HAP-1 (cell line): ENCODE measurements at regions not wholly inside any gene's neighbourhood (a gene's known extent, or its start where the extent isn't known, plus 50 kb on each side); places are given as distances from the start of the nearest gene placed in this dataset.
"Not testable (repeated sequence)": the region's sequence is repeated elsewhere in the genome, so short reads cannot be mapped to it uniquely, and the experiment has no call there.

Source experiments
- DNase-seq, 2 experiments: peaks; one replicate each; pipeline ENCODE4 v3.0.0-alpha.2; 2016 to 2020; ENCODE audit warnings: low spot score in 2 of 2
- H3K27me3 ChIP-seq: fragments of 250-450 bp; sonication (Bioruptor Pico); 2 replicates; pipeline ENCODE4 v1.5.1; 2020; ENCODE audit warnings: low read depth, mild to moderate bottlenecking, moderate library complexity
- H3K36me3 ChIP-seq: fragments of 250-450 bp; sonication (Bioruptor Pico); replicated peaks from 2 replicates; pipeline ENCODE4 v1.5.1; 2020; ENCODE audit warnings: mild to moderate bottlenecking
- H3K4me1 ChIP-seq: fragments of 250-450 bp; sonication (Bioruptor Pico); 2 replicates; pipeline ENCODE4 v1.5.1; 2020; ENCODE audit warnings: mild to moderate bottlenecking
- H3K4me3 ChIP-seq: fragments of 250-450 bp; sonication (Bioruptor Pico); 2 replicates; pipeline ENCODE4 v1.5.1; 2020; ENCODE audit warnings: mild to moderate bottlenecking, moderate library complexity
- H3K9me3 ChIP-seq: fragments of 250-450 bp; sonication (Bioruptor Pico); 2 replicates; pipeline ENCODE4 v1.5.1; 2020; ENCODE audit warnings: mild to moderate bottlenecking, moderate library complexity
- in situ Hi-C: fragments of 300-500 bp; cut with MboI; formaldehyde crosslinking; loops from 3 replicates; pipeline ENCODE4 v1.14.3; 2020; ENCODE audit warnings: low sequenced_read_pairs, inconsistent platforms, mixed read lengths

DNA sequence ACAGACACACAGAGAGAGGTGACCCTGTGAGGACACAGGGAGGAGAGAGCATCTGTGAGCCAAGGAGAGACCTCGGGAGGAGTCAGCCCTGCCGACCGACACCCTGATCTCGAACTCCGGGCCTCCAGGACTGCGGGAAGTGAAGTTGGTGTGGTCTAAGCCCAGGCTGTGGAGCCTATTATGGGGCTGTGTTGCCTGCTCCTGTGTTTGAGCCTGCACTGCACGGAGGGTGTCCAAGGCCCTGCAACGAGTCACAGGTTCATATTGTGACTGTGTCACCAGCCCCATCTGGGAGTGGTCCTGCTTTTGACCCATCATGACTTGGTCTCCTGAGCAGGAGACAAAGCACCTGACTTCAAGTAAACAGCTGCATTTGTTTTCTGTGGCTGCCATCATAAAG is 186.0 kb upstream of the AJAP1 start:
- in situ Hi-C loops, result no loop called here
- H3K27me3 ChIP-seq, result no peaks in the 10 kb centered on the region
- no peak overlapping the region for H3K4me3 ChIP-seq
- no peaks in the 10 kb centered on the region for H3K9me3 ChIP-seq
- H3K4me1 ChIP-seq, result no peaks in the 10 kb centered on the region
- no peak for DNase-seq
- H3K36me3 ChIP-seq, result no peaks in the 10 kb centered on the region

DNA sequence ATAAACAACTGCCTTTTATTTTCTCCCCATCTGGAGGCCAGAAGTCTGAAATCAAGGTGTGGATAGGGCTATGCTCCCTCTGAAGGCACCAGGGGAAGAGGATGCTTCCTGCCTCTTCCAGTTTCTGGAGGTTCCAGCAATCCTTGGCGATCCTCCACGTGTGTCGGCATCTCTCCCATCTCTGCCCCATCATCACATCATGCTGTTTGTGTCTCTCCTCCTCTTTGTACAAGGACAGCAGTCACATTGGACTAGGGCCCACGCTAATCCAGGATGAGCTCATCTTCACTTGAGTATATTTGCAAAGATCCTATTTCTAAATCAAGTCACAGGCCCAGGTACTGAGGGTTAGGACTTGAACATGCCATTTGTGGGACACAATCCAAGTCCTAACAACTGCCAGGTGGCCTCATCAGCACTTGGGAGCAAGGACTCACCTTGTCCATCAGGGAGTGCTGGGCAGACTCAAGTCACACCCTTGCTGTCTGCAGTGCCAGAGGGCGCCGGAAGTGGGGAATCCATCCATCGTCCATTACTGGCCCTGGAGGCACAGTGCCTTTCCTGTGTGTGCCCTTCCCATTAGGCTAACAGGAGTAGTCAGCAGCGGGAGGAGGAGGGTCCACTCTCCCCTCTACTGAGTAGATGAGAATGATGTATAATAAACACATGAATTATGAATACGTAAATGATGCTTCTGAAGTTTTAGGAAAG is 185.4 kb upstream of the AJAP1 start:
- Histone ChIP-seq H3K4me1 (no peaks in the 10 kb centered on the region), H3K27me3 (no peaks in the 10 kb centered on the region), H3K4me3 (no peak overlapping the region), H3K9me3 (no peaks in the 10 kb centered on the region), H3K36me3 (no peaks in the 10 kb centered on the region)
- DNase-seq, result no peak
- in situ Hi-C loops, result no loop called here

DNA sequence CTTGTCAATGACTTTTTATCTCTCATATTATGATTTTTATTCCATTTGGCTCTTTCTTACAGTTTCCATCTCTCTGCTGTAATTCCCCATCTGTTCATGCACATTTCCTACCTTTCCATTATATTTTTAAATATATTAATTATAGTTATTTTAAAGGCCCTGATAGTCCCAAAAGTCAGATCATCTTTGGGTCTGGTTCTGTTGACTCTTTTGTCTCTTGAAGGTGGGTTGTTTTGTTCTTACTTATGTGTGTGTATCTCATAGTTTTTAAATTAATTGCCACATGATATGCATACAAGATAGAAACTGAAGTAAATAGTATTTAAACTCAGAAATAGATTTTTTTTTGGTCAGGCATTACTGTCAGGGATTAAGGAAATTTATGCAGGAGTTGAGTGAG is 178.0 kb upstream of the AJAP1 start:
- H3K4me1 ChIP-seq, result no peaks in the 10 kb centered on the region
- H3K36me3 ChIP-seq, result no peaks in the 10 kb centered on the region
- in situ Hi-C loops, result no loop called here
- DNase-seq, result no peak
- no peaks in the 10 kb centered on the region for H3K27me3 ChIP-seq
- no peak overlapping the region for H3K4me3 ChIP-seq
- no peaks in the 10 kb centered on the region for H3K9me3 ChIP-seq

DNA sequence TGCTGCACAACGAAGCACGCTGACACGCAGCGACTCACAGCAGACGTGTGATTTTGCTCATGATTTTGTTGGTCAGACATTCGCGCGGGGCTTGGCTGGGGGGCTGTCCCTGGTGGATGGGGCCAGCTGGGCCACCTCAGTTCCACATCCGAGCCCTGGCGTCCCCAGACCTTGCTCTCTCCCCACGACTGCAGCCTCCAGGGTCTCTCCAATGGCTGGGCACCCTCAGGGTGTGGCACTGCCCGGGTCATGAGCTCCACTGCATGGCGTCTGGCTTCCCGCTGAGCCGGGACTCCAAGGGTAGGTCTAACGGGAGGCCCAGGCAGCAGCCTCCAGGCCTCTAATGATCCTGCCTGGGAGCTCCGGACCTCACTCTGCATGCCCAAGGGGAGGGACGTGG is 173.0 kb upstream of the AJAP1 start:
- in situ Hi-C loops, result no loop called here
- no peaks in the 10 kb centered on the region for H3K9me3 ChIP-seq
- no peaks in the 10 kb centered on the region for H3K36me3 ChIP-seq
- no peaks in the 10 kb centered on the region for H3K4me1 ChIP-seq
- no peaks in the 10 kb centered on the region for H3K27me3 ChIP-seq
- DNase-seq, result no peak
- H3K4me3 ChIP-seq, result no peak overlapping the region

DNA sequence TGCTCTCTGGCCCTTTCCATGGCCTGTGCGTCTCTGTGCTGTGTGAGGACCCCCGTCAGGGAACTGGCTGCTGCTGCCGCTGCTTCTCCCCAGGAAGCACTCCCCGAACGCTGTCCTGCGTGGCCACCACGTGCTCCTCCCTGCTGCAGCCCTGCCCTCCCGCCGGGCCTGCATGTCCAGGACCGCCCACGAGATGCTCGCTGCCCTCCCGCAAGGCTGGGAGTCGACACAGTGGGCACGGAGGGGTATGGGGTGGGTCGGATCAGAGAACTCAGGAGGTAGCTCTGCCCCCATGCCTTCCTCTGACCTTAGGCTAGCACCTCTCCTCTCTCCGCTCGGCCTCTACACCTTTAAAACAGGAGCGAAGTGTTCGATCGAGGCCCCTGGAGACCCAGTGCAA is 171.9 kb upstream of the AJAP1 start:
- no peaks in the 10 kb centered on the region for H3K9me3 ChIP-seq
- H3K36me3 ChIP-seq, result no peaks in the 10 kb centered on the region
- no peak for DNase-seq
- H3K4me3 ChIP-seq, result no peak overlapping the region
- H3K4me1 ChIP-seq, result no peaks in the 10 kb centered on the region
- in situ Hi-C loops, result no loop called here
- H3K27me3 ChIP-seq, result no peaks in the 10 kb centered on the region

DNA sequence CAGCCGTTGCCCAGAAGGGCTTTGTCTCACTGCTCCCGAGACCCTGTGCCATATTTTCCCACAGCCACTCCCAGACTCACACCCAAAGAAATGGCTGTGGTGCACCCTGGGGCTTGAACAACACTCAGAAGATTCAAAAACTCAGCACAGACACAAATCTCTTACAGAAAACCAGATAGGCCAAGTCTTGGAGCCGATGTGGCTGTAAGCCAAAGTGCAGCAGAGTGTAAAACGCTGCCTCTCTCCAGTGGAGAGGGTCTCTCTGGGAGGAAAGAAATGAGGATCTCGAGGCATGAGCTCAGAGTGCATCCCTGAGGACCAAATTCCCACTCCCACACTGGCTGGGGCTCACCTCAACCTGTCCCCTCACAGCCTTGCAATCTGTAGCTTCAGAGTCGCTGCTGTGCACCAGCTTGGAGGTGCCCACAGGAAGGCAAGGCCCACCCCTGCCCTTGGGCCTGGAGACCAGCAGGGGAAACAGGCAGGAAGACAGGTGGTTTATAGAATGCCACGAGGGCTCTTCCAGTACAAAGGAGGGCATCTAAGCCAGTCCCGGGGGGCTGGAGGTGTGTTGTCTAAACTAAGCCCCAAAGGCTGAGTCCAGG is 171.3 kb upstream of the AJAP1 start:
- in situ Hi-C loops, result no loop called here
- no peak for DNase-seq
- no peaks in the 10 kb centered on the region for H3K27me3 ChIP-seq

DNA sequence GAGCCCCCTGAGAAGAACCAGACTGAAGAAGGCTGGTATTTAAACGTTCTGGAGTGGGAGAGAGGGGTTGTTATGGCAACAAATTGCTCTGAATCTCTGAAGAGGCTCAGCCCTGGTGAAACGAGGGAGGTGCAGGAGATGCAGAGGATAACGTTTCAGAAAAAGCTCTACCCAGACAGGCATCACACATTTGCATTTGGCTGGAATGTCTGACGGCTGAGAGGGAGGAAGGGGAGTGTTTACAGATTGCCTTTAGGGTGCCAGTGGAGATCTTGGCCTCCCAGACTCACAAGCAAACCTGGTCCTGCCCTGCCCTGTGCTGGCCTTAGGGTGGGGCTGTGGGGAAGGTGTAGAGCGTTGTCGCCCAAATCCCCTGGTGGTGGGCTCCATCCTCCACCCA is 169.0 kb upstream of the AJAP1 start:
- Histone ChIP-seq H3K4me1 (no peaks in the 10 kb centered on the region), H3K36me3 (no peaks in the 10 kb centered on the region), H3K27me3 (no peaks in the 10 kb centered on the region), H3K4me3 (no peak overlapping the region), H3K9me3 (no peaks in the 10 kb centered on the region)
- DNase-seq, result no peak
- in situ Hi-C loops, result no loop called here

More for the DNA sequence above, 171.3 kb upstream of the AJAP1 start:
- Histone ChIP-seq H3K4me3 (no peak overlapping the region), H3K4me1 (no peaks in the 10 kb centered on the region), H3K9me3 (no peaks in the 10 kb centered on the region), H3K36me3 (no peaks in the 10 kb centered on the region)

DNA sequence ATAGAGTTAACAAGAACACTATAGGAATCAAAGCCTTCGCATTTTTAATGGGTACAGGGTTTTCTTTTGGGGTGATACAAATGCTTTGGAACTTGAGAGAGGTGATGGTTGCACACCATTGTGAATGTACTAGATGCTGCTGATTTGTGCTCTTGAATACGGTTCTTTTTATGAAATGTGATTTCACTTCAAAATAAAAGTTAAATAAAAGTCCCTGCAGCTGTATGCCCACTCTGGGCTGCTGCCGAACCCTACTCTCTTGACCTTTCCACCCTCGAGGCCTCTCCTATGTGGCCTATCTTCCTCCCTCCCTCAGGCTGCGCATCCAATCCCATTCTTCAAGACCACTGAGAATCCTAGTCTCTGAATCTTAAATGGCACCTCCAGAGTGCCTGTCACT is 168.5 kb upstream of the AJAP1 start:
- no peaks in the 10 kb centered on the region for H3K4me1 ChIP-seq
- H3K36me3 ChIP-seq, result no peaks in the 10 kb centered on the region
- no peaks in the 10 kb centered on the region for H3K27me3 ChIP-seq
- DNase-seq, result no peak
- in situ Hi-C loops, result no loop called here
- no peaks in the 10 kb centered on the region for H3K9me3 ChIP-seq
- H3K4me3 ChIP-seq, result no peak overlapping the region

DNA sequence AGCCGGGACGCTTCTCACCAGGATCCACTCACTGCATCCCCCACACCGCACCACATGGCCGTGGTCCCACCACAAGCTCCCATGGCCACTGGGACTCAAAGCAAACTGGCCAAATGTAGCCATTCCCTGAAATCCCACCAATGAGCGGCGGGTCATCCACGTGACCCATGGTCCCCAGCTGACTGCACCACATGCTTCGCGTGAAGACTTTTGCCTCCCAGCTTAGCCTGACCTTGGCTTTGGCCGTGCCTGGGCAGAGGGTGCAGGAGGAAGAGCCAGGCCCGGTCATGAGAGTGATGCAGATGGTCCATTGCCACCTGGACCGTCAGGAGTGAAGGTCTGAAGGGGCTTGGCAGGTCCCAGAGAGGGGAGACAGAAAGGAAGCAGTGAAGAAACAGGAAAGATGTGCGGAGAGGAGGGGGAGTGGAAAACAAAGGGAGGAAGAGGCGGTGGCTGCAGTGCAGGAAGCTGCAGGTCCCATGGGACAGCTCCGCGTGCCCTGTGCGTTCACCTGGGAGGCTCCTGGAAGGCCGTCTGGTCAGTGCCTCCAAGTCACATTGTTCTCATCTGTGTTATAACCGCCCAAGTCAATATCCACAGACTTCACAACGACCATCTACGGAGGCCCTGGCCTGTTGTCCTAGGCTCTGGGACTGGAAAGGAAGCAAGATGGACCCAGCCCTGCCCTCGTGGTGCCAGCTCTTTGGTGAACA is 167.8 kb upstream of the AJAP1 start:
- no peaks in the 10 kb centered on the region for H3K36me3 ChIP-seq
- no peak for DNase-seq
- H3K4me1 ChIP-seq, result no peaks in the 10 kb centered on the region
- no peak overlapping the region for H3K4me3 ChIP-seq
- in situ Hi-C loops, result no loop called here
- H3K9me3 ChIP-seq, result no peaks in the 10 kb centered on the region
- no peaks in the 10 kb centered on the region for H3K27me3 ChIP-seq

DNA sequence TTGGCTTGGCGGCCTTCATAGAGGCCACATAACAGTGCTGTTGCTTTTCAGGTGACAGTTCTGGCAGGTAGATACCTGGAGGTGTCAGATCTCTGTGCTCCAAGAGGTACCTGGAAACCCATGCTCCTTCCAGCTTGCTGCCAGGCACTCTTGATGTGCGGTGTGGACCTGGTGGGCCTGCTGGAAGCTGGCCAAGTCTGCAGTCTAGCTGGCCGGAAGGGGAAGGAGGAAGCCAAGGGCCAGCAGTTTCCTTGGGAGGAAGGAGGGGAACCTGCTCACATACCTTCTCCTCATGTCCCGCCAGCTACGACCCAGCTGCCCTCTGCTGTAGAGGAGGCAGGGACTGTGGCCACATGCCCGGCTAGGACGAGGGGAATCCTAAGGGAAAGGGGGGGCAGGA is 166.4 kb upstream of the AJAP1 start:
- no peak overlapping the region for H3K4me3 ChIP-seq
- no peaks in the 10 kb centered on the region for H3K36me3 ChIP-seq
- no peaks in the 10 kb centered on the region for H3K4me1 ChIP-seq
- no peaks in the 10 kb centered on the region for H3K9me3 ChIP-seq
- H3K27me3 ChIP-seq, result no peaks in the 10 kb centered on the region
- in situ Hi-C loops, result no loop called here
- no peak for DNase-seq

DNA sequence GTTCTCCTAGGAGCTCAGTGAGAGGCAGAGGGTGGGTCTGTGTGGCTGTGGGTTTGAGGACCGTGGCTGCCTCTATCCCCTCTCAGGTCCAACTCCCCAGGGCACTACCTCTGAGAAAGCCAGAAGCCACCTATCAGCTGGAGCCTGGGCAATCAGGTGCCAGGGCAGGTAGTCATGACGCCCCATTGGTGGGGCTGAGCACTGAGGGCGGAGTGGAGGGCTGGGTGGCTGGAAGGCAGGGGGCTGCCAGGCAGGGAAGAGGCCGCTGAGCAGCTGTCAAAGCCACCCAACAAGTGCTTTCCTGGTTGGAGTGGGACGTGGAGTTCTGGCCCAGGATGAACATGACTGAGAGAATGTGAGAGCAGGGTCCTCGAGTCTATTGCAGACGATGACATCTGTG is 164.9 kb upstream of the AJAP1 start:
- no peaks in the 10 kb centered on the region for H3K4me1 ChIP-seq
- no peaks in the 10 kb centered on the region for H3K9me3 ChIP-seq
- in situ Hi-C loops, result no loop called here
- no peak for DNase-seq
- no peaks in the 10 kb centered on the region for H3K27me3 ChIP-seq
- H3K36me3 ChIP-seq, result no peaks in the 10 kb centered on the region
- H3K4me3 ChIP-seq, result no peak overlapping the region

DNA sequence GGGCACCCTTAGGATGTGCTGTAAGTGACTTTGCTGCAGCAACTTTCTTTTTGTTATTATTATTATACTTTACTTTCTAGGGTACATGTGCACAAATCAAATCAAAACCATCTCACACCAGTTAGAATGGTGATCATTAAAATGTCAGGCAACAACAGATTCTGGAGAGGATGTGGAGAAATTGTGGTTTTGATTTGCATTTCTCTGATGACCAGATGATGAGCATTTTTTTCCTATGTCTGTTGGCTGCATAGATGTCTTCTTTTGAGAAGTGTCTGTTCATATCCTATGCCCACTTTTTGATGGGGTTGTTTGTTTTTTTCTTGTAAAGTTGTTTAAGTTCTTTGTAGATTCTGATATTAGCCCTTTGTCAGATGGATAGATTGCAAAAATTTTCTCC is 164.4 kb upstream of the AJAP1 start:
- in situ Hi-C loops, H3K4me3 ChIP-seq, H3K9me3 ChIP-seq, H3K36me3 ChIP-seq, DNase-seq, H3K27me3 ChIP-seq, H3K4me1 ChIP-seq: not testable (repeated sequence)

DNA sequence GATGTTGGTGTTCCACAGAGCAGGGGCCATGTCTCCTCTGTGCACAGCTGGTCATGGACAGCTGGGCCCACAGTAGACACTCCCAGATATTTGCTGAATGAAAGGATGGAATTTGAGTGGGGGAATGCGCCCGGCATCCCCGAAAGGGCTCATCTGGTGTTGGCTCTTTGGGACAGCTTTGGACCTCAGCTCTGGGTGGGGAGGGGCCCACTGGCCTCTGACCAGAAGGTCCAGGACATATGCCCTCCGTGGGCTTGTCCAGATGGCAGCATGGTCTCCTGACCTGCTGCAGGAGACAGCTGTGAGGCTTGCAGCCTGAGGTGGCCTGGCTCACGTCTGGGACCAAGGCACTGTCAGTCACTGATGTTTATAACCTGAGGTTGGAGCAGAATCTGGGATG is 160.4 kb upstream of the AJAP1 start:
- Histone ChIP-seq H3K36me3 (no peaks in the 10 kb centered on the region), H3K4me1 (no peaks in the 10 kb centered on the region), H3K4me3 (no peak overlapping the region), H3K27me3 (no peaks in the 10 kb centered on the region), H3K9me3 (no peaks in the 10 kb centered on the region)
- in situ Hi-C loops, result no loop called here
- no peak for DNase-seq

DNA sequence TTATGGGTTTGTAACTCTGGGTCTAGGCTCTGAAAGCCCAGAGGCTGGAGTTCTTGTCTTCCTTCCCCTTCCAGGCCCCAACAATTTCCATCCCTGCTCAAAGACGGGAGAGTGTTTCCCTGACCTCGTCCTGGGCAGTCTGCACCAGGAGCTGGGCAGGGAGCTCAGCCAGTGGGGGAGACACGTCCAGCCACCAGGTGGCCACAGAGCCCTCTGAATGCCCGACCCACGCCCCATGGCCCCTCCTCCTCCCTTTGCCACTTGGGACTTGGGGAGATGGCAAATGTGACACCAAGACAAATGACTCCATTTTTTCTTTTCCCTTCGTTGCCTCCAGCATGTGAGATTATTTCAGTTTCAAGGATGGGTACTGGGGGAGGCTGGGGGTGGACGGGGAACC is 159.9 kb upstream of the AJAP1 start:
- in situ Hi-C loops, result no loop called here
- H3K27me3 ChIP-seq, result no peaks in the 10 kb centered on the region
- H3K36me3 ChIP-seq, result no peaks in the 10 kb centered on the region
- no peaks in the 10 kb centered on the region for H3K9me3 ChIP-seq
- H3K4me3 ChIP-seq, result no peak overlapping the region
- no peaks in the 10 kb centered on the region for H3K4me1 ChIP-seq
- no peak for DNase-seq
